ENCODE measurements at regions not wholly inside any gene's neighbourhood (a gene's known extent, or its start where the extent isn't known, plus 50 kb on each side); places are given as distances from the start of the nearest gene placed in this dataset.

GRCh38 chr9:134262035-134262434 lies 64.2 kb upstream of the RXRA start:
- TF ChIP-seq SUZ12 (IDR thresholded peaks at IDR 0.05), result no peak
- TF ChIP-seq TARDBP (IDR thresholded peaks at IDR 0.05), result no peak
- no peak for TF ChIP-seq LEF1 (IDR thresholded peaks at IDR 0.05; ENCODE audit: borderline replicate concordance)
- TF ChIP-seq FOXA1 (IDR thresholded peaks at IDR 0.05), result no peak
